Lower leg skin (tissue), 3 donors: ENCODE measurements at regions not wholly inside any gene's neighbourhood (a gene's known extent, or its start where the extent isn't known, plus 50 kb on each side); places are given as distances from the start of the nearest gene placed in this dataset.

Experiments
- POLR2A ChIP-seq, 2 donors: fragments of 450-650 bp; IDR thresholded peaks; one replicate each; pipeline ENCODE4 v1.6.1; 2016 to 2017; ENCODE audit warnings: antibody characterized with exemption in 2 of 2, mild to moderate bottlenecking in 1 of 2, moderate library complexity in 1 of 2
- TF ChIP-seq, protein P1 (sequence below), 3 donors: fragments of 450-650 bp; IDR thresholded peaks; one replicate each; pipeline ENCODE4 v1.5.1; 2016; ENCODE audit warnings: antibody characterized with exemption in 3 of 3, mild to moderate bottlenecking in 3 of 3, moderate library complexity in 2 of 3

DNA sequence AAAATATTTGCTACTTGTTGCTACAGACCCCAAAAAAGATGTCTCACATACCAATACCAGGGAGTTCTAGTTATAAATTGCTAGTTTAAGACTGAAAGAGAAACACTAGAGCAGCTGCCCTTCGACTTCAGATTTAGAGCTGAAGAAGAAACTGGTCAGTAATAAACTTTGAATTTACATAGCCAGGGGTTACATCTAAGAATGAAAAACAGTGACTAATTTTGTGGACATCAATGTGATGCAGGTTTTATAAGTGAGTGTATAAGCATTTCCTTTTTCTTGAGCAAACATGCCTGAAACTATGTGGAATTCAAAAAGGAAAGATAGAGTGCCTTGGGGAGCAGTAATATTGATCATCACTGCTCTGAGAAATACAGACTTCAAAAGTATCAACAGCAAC lies 724.9 kb upstream of the MIR17HG start:
- TF ChIP-seq POLR2A (IDR thresholded peaks at IDR 0.05) = no peak
- TF ChIP-seq, protein P1, sequence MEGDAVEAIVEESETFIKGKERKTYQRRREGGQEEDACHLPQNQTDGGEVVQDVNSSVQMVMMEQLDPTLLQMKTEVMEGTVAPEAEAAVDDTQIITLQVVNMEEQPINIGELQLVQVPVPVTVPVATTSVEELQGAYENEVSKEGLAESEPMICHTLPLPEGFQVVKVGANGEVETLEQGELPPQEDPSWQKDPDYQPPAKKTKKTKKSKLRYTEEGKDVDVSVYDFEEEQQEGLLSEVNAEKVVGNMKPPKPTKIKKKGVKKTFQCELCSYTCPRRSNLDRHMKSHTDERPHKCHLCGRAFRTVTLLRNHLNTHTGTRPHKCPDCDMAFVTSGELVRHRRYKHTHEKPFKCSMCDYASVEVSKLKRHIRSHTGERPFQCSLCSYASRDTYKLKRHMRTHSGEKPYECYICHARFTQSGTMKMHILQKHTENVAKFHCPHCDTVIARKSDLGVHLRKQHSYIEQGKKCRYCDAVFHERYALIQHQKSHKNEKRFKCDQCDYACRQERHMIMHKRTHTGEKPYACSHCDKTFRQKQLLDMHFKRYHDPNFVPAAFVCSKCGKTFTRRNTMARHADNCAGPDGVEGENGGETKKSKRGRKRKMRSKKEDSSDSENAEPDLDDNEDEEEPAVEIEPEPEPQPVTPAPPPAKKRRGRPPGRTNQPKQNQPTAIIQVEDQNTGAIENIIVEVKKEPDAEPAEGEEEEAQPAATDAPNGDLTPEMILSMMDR (IDR thresholded peaks at IDR 0.05) = no peak
